ENCODE measurements at regions not wholly inside any gene's neighbourhood (a gene's known extent, or its start where the extent isn't known, plus 50 kb on each side); places are given as distances from the start of the nearest gene placed in this dataset.

DNA sequence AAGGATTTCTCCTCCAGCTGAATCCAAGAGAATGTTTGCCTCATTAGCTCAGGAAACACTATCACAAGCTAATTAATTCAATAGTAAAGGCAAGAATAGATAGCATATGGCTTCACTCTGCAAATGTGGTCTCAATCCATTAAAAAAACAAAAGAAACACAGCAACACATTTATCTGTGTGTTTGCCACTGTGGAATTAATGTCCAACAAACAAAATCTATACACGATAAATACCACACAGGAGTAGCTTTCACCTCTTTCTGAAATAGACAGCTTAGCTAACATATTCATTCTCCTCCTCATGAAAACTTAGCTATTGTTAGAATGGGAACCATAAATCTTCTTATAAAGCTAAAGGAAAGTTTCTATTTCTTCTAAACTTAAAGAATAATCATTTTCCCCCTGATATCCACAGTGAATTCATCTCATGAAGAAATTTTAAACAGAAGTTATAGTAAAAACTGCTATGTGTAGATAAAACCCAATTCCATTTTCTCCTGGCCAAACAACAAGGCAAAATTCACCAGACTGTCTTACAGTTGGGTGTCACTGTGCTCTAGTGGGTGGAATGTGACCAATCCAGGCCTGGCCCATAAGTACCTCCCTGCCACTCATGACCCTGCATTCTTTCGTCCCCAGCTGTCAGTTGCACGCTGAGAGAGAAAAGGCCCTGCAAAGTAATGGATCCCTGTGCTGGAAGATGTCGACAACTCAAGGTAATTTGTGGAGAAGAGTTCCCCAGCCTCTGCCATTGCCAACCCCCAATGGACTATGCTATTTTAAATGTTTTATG, 92.9 kb upstream of the NRSN1 start:
- intact Hi-C loops (cut with DNase I), result no loop called here
- no peak for FAIRE-seq
- H3K9ac ChIP-seq (ENCODE audit: low read length in 3 of 3), result no peak overlapping the region
- no peaks in the 10 kb centered on the region for H3K4me1 ChIP-seq (ENCODE audit: control insufficient read depth in 2 of 3, insufficient read depth in 2 of 3, low read depth in 1 of 3, low read length in 3 of 3)
- no peaks in the 10 kb centered on the region for H3K27me3 ChIP-seq (ENCODE audit: control insufficient read depth, insufficient read depth, low read length)
- TF ChIP-seq, protein P1, sequence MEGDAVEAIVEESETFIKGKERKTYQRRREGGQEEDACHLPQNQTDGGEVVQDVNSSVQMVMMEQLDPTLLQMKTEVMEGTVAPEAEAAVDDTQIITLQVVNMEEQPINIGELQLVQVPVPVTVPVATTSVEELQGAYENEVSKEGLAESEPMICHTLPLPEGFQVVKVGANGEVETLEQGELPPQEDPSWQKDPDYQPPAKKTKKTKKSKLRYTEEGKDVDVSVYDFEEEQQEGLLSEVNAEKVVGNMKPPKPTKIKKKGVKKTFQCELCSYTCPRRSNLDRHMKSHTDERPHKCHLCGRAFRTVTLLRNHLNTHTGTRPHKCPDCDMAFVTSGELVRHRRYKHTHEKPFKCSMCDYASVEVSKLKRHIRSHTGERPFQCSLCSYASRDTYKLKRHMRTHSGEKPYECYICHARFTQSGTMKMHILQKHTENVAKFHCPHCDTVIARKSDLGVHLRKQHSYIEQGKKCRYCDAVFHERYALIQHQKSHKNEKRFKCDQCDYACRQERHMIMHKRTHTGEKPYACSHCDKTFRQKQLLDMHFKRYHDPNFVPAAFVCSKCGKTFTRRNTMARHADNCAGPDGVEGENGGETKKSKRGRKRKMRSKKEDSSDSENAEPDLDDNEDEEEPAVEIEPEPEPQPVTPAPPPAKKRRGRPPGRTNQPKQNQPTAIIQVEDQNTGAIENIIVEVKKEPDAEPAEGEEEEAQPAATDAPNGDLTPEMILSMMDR (IDR thresholded peaks at IDR 0.05; ENCODE audit: borderline replicate concordance, extremely low read depth, insufficient read depth), result no peak
- no peaks in the 10 kb centered on the region for H3K36me3 ChIP-seq (ENCODE audit: control insufficient read depth in 2 of 3, insufficient read depth in 3 of 3, low read length in 3 of 3)
- H3K4me3 ChIP-seq (ENCODE audit: low read length in 3 of 3), result no peak overlapping the region
- H3K9me3 ChIP-seq (ENCODE audit: control insufficient read depth in 2 of 3, insufficient read depth in 1 of 3, low read length in 3 of 3), result peaks cover 0 to 2% (median under 1%) of the 10 kb centered on the region in 3 donors
- peak in 3 of 5 donors; percentile 27 to 55 (median 43) for DNase-seq
- H3K27ac ChIP-seq (ENCODE audit: low read depth in 2 of 2, low read length in 2 of 2), result no peak overlapping the region

DNA sequence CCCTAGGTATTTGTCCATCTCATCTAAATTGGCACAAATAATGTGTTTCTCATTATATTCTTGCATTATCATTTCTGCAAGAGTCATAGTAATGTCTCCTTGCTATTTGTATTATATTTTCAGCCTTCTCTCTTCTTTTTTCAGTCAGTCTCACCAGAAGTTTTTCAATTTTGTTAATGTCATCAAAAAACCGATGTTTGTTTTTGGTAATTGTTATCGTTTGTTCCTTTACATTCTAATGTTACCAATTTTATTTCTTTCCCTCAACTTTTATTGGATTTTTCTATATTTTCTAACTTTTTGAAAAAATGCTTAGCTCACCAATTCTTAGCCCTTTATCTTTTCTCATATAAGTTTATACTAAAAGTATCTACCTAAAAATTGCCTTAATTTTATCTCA, 82.2 kb upstream of the NRSN1 start:
- intact Hi-C loops (cut with DNase I), result no loop called here
- no peak for DNase-seq
- H3K9me3 ChIP-seq (ENCODE audit: control insufficient read depth in 2 of 3, insufficient read depth in 1 of 3, low read length in 3 of 3), result no peaks in the 10 kb centered on the region
- peak; percentile 33 for FAIRE-seq
- no peak overlapping the region for H3K27ac ChIP-seq (ENCODE audit: low read depth in 2 of 2, low read length in 2 of 2)
- H3K36me3 ChIP-seq (ENCODE audit: control insufficient read depth in 2 of 3, insufficient read depth in 3 of 3, low read length in 3 of 3), result no peaks in the 10 kb centered on the region
- no peak overlapping the region for H3K9ac ChIP-seq (ENCODE audit: low read length in 3 of 3)
- H3K4me1 ChIP-seq (ENCODE audit: control insufficient read depth in 2 of 3, insufficient read depth in 2 of 3, low read depth in 1 of 3, low read length in 3 of 3), result no peaks in the 10 kb centered on the region
- H3K27me3 ChIP-seq (ENCODE audit: control insufficient read depth, insufficient read depth, low read length), result no peaks in the 10 kb centered on the region
- TF ChIP-seq, protein P1 (IDR thresholded peaks at IDR 0.05; ENCODE audit: borderline replicate concordance, extremely low read depth, insufficient read depth), result no peak
- no peak overlapping the region for H3K4me3 ChIP-seq (ENCODE audit: low read length in 3 of 3)

DNA sequence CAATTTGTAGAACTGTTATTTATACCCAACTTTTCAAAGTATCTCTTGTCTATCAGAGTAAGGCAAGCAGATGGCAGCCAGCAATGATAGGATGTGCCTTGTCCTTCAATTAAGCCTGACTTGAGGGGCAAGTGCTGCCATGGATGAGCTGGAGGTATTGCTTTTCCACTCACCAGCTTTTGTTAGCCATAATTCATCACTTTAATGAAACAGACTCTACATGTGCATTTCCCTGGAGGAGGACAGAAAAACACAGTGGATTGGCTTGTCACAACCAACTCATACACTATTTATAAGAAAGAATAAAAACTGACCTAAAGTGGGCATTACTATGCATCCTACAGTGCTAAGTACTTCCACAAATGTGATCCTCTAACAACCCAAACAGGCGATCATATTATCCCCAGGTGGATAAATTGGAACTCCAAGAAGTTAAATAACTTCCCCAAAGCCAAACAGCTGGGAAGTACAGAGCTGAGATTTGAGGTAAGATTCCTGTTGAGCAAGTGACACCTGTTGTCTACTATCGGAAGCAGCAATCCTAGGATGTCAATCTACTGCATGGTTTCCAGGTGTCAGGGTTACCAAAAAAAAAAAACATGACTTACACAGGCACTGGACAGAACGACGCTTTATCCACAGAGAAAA, 73.9 kb upstream of the NRSN1 start:
- TF ChIP-seq, protein P1 (IDR thresholded peaks at IDR 0.05; ENCODE audit: borderline replicate concordance, extremely low read depth, insufficient read depth), result no peak
- no peak for DNase-seq
- Histone ChIP-seq H3K4me3 (ENCODE audit: low read length in 3 of 3) (no peak overlapping the region), H3K9me3 (ENCODE audit: control insufficient read depth in 2 of 3, insufficient read depth in 1 of 3, low read length in 3 of 3) (no peaks in the 10 kb centered on the region), H3K27me3 (ENCODE audit: control insufficient read depth, insufficient read depth, low read length) (no peaks in the 10 kb centered on the region), H3K27ac (ENCODE audit: low read depth in 2 of 2, low read length in 2 of 2) (no peak overlapping the region), H3K36me3 (ENCODE audit: control insufficient read depth in 2 of 3, insufficient read depth in 3 of 3, low read length in 3 of 3) (no peaks in the 10 kb centered on the region), H3K4me1 (ENCODE audit: control insufficient read depth in 2 of 3, insufficient read depth in 2 of 3, low read depth in 1 of 3, low read length in 3 of 3) (no peaks in the 10 kb centered on the region), H3K9ac (ENCODE audit: low read length in 3 of 3) (no peak overlapping the region)
- FAIRE-seq, result no peak
- intact Hi-C loops (cut with DNase I), result no loop called here
